ENCODE measurements at regions not wholly inside any gene's neighbourhood (a gene's known extent, or its start where the extent isn't known, plus 50 kb on each side); places are given as distances from the start of the nearest gene placed in this dataset.

GRCh38 chr6:137637121-137637520 lies 142.9 kb upstream of the OLIG3 start:
- no peak for TF ChIP-seq POLR2A (IDR thresholded peaks at IDR 0.05; ENCODE audit: low read length)
- TF ChIP-seq GATA1 (IDR thresholded peaks at IDR 0.05; ENCODE audit: low read depth, low read length), result no peak
